ENCODE measurements at regions not wholly inside any gene's neighbourhood (a gene's known extent, or its start where the extent isn't known, plus 50 kb on each side); places are given as distances from the start of the nearest gene placed in this dataset.

GRCh38 chr1:229838204-229838603, 212.2 kb downstream of the URB2 start:
- TF ChIP-seq CTCF (IDR thresholded peaks at IDR 0.05; ENCODE audit: low read depth, low read length), result no peak
- Histone ChIP-seq H3K9me3 (ENCODE audit: severe bottlenecking) (no peaks in the 10 kb centered on the region), H3K27ac (no peak overlapping the region), H3K27me3 (ENCODE audit: insufficient read depth, low read depth, severe bottlenecking) (no peaks in the 10 kb centered on the region), H3K4me3 (ENCODE audit: low read depth, low read length) (no peak overlapping the region), H3K36me3 (no peaks in the 10 kb centered on the region)
- no peak for DNase-seq

- H3K27ac ChIP-seq, result no peak overlapping the region
- no peaks in the 10 kb centered on the region for H3K27me3 ChIP-seq (ENCODE audit: insufficient read depth, low read depth, severe bottlenecking)
- DNase-seq, result no peak
- H3K36me3 ChIP-seq, result no peaks in the 10 kb centered on the region
- no peak for TF ChIP-seq CTCF (IDR thresholded peaks at IDR 0.05; ENCODE audit: low read depth, low read length)
- H3K9me3 ChIP-seq (ENCODE audit: severe bottlenecking), result no peaks in the 10 kb centered on the region
- H3K4me3 ChIP-seq (ENCODE audit: low read depth, low read length), result no peak overlapping the region
These were observed 213.8 kb downstream of the URB2 start for GRCh38 chr1:229839800-229840199.

GRCh38 chr1:229841230-229841629, 215.2 kb downstream of the URB2 start:
- no peak for TF ChIP-seq CTCF (IDR thresholded peaks at IDR 0.05; ENCODE audit: low read depth, low read length)
- H3K27ac ChIP-seq, result no peak overlapping the region
- no peak overlapping the region for H3K4me3 ChIP-seq (ENCODE audit: low read depth, low read length)
- DNase-seq, result no peak
- H3K36me3 ChIP-seq, result no peaks in the 10 kb centered on the region
- no peaks in the 10 kb centered on the region for H3K27me3 ChIP-seq (ENCODE audit: insufficient read depth, low read depth, severe bottlenecking)
- H3K9me3 ChIP-seq (ENCODE audit: severe bottlenecking), result no peaks in the 10 kb centered on the region

GRCh38 chr1:229842302-229843255, 216.5 kb downstream of the URB2 start:
- TF ChIP-seq CTCF (IDR thresholded peaks at IDR 0.05; ENCODE audit: low read depth, low read length), result no peak
- DNase-seq, result no peak
- Histone ChIP-seq H3K9me3 (ENCODE audit: severe bottlenecking) (no peaks in the 10 kb centered on the region), H3K27me3 (ENCODE audit: insufficient read depth, low read depth, severe bottlenecking) (no peaks in the 10 kb centered on the region), H3K27ac (no peak overlapping the region), H3K36me3 (no peaks in the 10 kb centered on the region), H3K4me3 (ENCODE audit: low read depth, low read length) (no peak overlapping the region)

GRCh38 chr1:229843627-229844238, 217.7 kb downstream of the URB2 start:
- no peak overlapping the region for H3K27ac ChIP-seq
- DNase-seq, result peak; percentile 15

More at GRCh38 chr1:229843627-229844238, 217.7 kb downstream of the URB2 start:
- Histone ChIP-seq H3K4me3 (ENCODE audit: low read depth, low read length) (no peak overlapping the region), H3K9me3 (ENCODE audit: severe bottlenecking) (no peaks in the 10 kb centered on the region), H3K27me3 (ENCODE audit: insufficient read depth, low read depth, severe bottlenecking) (no peaks in the 10 kb centered on the region), H3K36me3 (no peaks in the 10 kb centered on the region)
- peak; percentile 34; the same call in 1 of the 2 replicates for TF ChIP-seq CTCF (IDR thresholded peaks at IDR 0.05; ENCODE audit: low read depth, low read length)

Data from WERI-Rb-1 (cell line).